ENCODE measurements at regions not wholly inside any gene's neighbourhood (a gene's known extent, or its start where the extent isn't known, plus 50 kb on each side); places are given as distances from the start of the nearest gene placed in this dataset.

- no peak for TF ChIP-seq RAD21 (IDR thresholded peaks at IDR 0.05; ENCODE audit: low read depth)
- TF ChIP-seq, protein P1, sequence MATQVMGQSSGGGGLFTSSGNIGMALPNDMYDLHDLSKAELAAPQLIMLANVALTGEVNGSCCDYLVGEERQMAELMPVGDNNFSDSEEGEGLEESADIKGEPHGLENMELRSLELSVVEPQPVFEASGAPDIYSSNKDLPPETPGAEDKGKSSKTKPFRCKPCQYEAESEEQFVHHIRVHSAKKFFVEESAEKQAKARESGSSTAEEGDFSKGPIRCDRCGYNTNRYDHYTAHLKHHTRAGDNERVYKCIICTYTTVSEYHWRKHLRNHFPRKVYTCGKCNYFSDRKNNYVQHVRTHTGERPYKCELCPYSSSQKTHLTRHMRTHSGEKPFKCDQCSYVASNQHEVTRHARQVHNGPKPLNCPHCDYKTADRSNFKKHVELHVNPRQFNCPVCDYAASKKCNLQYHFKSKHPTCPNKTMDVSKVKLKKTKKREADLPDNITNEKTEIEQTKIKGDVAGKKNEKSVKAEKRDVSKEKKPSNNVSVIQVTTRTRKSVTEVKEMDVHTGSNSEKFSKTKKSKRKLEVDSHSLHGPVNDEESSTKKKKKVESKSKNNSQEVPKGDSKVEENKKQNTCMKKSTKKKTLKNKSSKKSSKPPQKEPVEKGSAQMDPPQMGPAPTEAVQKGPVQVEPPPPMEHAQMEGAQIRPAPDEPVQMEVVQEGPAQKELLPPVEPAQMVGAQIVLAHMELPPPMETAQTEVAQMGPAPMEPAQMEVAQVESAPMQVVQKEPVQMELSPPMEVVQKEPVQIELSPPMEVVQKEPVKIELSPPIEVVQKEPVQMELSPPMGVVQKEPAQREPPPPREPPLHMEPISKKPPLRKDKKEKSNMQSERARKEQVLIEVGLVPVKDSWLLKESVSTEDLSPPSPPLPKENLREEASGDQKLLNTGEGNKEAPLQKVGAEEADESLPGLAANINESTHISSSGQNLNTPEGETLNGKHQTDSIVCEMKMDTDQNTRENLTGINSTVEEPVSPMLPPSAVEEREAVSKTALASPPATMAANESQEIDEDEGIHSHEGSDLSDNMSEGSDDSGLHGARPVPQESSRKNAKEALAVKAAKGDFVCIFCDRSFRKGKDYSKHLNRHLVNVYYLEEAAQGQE (IDR thresholded peaks at IDR 0.05; ENCODE audit: low read depth): no peak
- TF ChIP-seq EGR1 (IDR thresholded peaks at IDR 0.05): no peak
- TF ChIP-seq ZBTB7A (IDR thresholded peaks at IDR 0.05; ENCODE audit: low read depth): no peak
- TF ChIP-seq YY1 (IDR thresholded peaks at IDR 0.05; ENCODE audit: low read depth): no peak
- TF ChIP-seq MAX (IDR thresholded peaks at IDR 0.05): no peak
- TF ChIP-seq TAF1 (IDR thresholded peaks at IDR 0.05; ENCODE audit: low read depth): no peak
These were observed 400.5 kb downstream of the GPATCH2 start for GRCh38 chr1:217230412-217230811.
